Endothelial cell (in vitro differentiated cells): ENCODE measurements at regions not wholly inside any gene's neighbourhood (a gene's known extent, or its start where the extent isn't known, plus 50 kb on each side); places are given as distances from the start of the nearest gene placed in this dataset.

Source experiments
- DNase-seq: peaks from one replicate; pipeline ENCODE4 v3.0.0; 2021; ENCODE audit warnings: low spot score
- H3K27ac Mint-ChIP-seq: one replicate; pipeline ENCODE4 v1.8.0; 2021; ENCODE audit warnings: mixed read lengths, inconsistent platforms; ENCODE audit not compliant: unreplicated experiment
- H3K27me3 Mint-ChIP-seq: one replicate; pipeline ENCODE4 v1.8.0; 2021; ENCODE audit warnings: mild to moderate bottlenecking, moderate library complexity, mixed read lengths, inconsistent platforms; ENCODE audit not compliant: unreplicated experiment
- H3K36me3 Mint-ChIP-seq: one replicate; pipeline ENCODE4 v1.8.0; 2021; ENCODE audit warnings: mild to moderate bottlenecking, low read depth, mixed read lengths, inconsistent platforms; ENCODE audit not compliant: unreplicated experiment
- H3K4me1 Mint-ChIP-seq: one replicate; pipeline ENCODE4 v1.8.0; 2021; ENCODE audit warnings: mild to moderate bottlenecking, mixed read lengths, inconsistent platforms; ENCODE audit not compliant: unreplicated experiment
- H3K4me3 Mint-ChIP-seq: one replicate; pipeline ENCODE4 v1.8.0; 2021; ENCODE audit warnings: mild to moderate bottlenecking, mixed read lengths, inconsistent platforms; ENCODE audit not compliant: unreplicated experiment
- H3K9me3 Mint-ChIP-seq: one replicate; pipeline ENCODE4 v1.8.0; 2021; ENCODE audit warnings: mixed read lengths, inconsistent platforms; ENCODE audit not compliant: unreplicated experiment
- TF ChIP-seq, protein P1 (sequence below): fragments of 200-600 bp; sonication (generic); IDR thresholded peaks from one replicate; pipeline ENCODE4 v1.5.0; 2021; ENCODE audit warnings: antibody characterized with exemption; ENCODE audit not compliant: unreplicated experiment

DNA sequence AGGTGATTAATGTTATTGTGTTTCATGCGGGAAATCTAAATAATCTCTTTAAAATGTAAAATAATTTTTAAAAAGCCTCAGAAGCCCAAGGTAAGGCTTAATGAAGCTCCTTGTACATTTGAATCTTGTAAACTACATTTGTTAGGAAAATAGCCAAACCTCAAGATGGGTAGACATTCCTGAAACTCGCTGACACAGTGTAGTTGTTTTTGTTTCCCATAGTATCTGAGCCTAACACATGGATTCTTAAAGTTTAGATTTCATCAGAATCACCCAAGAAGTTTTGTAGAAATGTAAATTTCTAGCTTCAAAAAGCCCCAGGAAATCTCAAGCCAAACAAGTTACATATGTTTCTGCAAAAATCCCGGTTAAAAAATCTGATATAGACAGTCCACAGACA is 1221.1 kb upstream of the ACVR2A start:
- Mint-ChIP-seq H3K27ac (no peak overlapping the region), H3K9me3 (no peaks in the 10 kb centered on the region), H3K4me3 (no peak overlapping the region), H3K4me1 (no peaks in the 10 kb centered on the region), H3K36me3 (no peaks in the 10 kb centered on the region), H3K27me3 (no peaks in the 10 kb centered on the region)
- DNase-seq = no peak
- TF ChIP-seq, protein P1, sequence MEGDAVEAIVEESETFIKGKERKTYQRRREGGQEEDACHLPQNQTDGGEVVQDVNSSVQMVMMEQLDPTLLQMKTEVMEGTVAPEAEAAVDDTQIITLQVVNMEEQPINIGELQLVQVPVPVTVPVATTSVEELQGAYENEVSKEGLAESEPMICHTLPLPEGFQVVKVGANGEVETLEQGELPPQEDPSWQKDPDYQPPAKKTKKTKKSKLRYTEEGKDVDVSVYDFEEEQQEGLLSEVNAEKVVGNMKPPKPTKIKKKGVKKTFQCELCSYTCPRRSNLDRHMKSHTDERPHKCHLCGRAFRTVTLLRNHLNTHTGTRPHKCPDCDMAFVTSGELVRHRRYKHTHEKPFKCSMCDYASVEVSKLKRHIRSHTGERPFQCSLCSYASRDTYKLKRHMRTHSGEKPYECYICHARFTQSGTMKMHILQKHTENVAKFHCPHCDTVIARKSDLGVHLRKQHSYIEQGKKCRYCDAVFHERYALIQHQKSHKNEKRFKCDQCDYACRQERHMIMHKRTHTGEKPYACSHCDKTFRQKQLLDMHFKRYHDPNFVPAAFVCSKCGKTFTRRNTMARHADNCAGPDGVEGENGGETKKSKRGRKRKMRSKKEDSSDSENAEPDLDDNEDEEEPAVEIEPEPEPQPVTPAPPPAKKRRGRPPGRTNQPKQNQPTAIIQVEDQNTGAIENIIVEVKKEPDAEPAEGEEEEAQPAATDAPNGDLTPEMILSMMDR = no peak

- H3K9me3 Mint-ChIP-seq = no peaks in the 10 kb centered on the region
- TF ChIP-seq, protein P1 = no peak
- no peak for DNase-seq
- no peaks in the 10 kb centered on the region for H3K27me3 Mint-ChIP-seq
- H3K4me1 Mint-ChIP-seq = no peaks in the 10 kb centered on the region
- no peak overlapping the region for H3K27ac Mint-ChIP-seq
- no peaks in the 10 kb centered on the region for H3K36me3 Mint-ChIP-seq
- H3K4me3 Mint-ChIP-seq = no peak overlapping the region
Measured at GRCh38 chr2:146621656-146622055, 1223.2 kb upstream of the ACVR2A start.

GRCh38 chr2:146615778-146616177 is 1229.1 kb upstream of the ACVR2A start:
- Mint-ChIP-seq H3K36me3 (no peaks in the 10 kb centered on the region), H3K27me3 (no peaks in the 10 kb centered on the region), H3K4me3 (no peak overlapping the region), H3K27ac (no peak overlapping the region), H3K9me3 (no peaks in the 10 kb centered on the region), H3K4me1 (no peaks in the 10 kb centered on the region)
- DNase-seq = no peak
- TF ChIP-seq, protein P1 = no peak

GRCh38 chr2:146608490-146608889 is 1236.3 kb upstream of the ACVR2A start:
- no peak overlapping the region for H3K4me3 Mint-ChIP-seq
- peaks cover 5% of the 10 kb centered on the region for H3K27me3 Mint-ChIP-seq
- H3K4me1 Mint-ChIP-seq = no peaks in the 10 kb centered on the region
- DNase-seq = no peak
- H3K27ac Mint-ChIP-seq = no peak overlapping the region
- no peaks in the 10 kb centered on the region for H3K9me3 Mint-ChIP-seq
- H3K36me3 Mint-ChIP-seq = no peaks in the 10 kb centered on the region
- TF ChIP-seq, protein P1 = no peak

DNA sequence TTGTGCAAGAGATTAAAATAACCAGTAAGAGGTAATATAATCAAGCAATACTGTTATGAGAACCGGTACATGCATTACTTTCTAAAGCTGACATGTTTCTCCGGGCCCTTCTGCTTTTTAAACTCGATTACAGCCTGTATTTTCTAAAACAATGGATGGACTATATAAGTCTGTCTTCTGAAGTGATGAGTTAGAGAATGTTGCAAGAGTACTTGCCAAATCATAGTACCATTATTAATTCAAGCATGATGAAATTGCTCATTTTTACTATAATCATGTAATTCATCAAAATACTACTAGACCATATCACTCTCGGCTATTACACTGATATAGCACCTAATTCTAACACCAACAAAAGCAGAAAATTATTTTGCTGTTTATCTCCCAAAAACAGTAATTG is 1240.3 kb upstream of the ACVR2A start:
- H3K9me3 Mint-ChIP-seq = no peaks in the 10 kb centered on the region
- TF ChIP-seq, protein P1 = no peak

More for the DNA sequence above, 1240.3 kb upstream of the ACVR2A start:
- H3K27ac Mint-ChIP-seq = no peak overlapping the region
- peaks cover 5% of the 10 kb centered on the region for H3K27me3 Mint-ChIP-seq
- no peak overlapping the region for H3K4me3 Mint-ChIP-seq
- H3K36me3 Mint-ChIP-seq = no peaks in the 10 kb centered on the region
- H3K4me1 Mint-ChIP-seq = no peaks in the 10 kb centered on the region
- no peak for DNase-seq
